GM12878 (cell line): ENCODE measurements at regions not wholly inside any gene's neighbourhood (a gene's known extent, or its start where the extent isn't known, plus 50 kb on each side); places are given as distances from the start of the nearest gene placed in this dataset.

Experiments
- ATAC-seq: fragments of 200-7000 bp; cut with Tn5 transposase; 3 replicates; pipeline ENCODE4 v1.9.1; 2020; ENCODE audit warnings: mild to moderate bottlenecking, moderate library complexity
- BruUV-seq: library from RNA; stranded (reverse); fragments of 400-500 nt; replicated peaks from 2 replicates; lab custom pipeline; 2021; lab: Mats Ljungman, UMichigan
- CTCF ChIA-PET: fragments of 300-600 bp; sonication (Branson Sonifier 250); formaldehyde crosslinking; extraction: SDS; loops from one replicate; lab custom pipeline; 2021; ENCODE audit warnings: inconsistent platforms; lab: Yijun Ruan, JAX
- POLR2A ChIA-PET: fragments of 350-600 bp; formaldehyde crosslinking; extraction: SDS; loops from one replicate; lab custom pipeline; 2021; ENCODE audit warnings: inconsistent platforms; lab: Charles Lee
- RAD21 ChIA-PET: fragments of 300-600 bp; sonication (Branson Sonifier 250); formaldehyde crosslinking; loops from one replicate; lab custom pipeline; 2023; ENCODE audit warnings: antibody characterized with exemption; ENCODE audit not compliant: unreplicated experiment; lab: Charles Lee
- SMC1A ChIA-PET: fragments of 300-600 bp; sonication (Branson Sonifier 250); formaldehyde crosslinking; loops from one replicate; lab custom pipeline; 2023; ENCODE audit not compliant: unreplicated experiment, uncharacterized antibody; lab: Charles Lee
- DNase-seq: peaks from one replicate; pipeline ENCODE4 v3.0.0-alpha.2; 2011; ENCODE audit warnings: low read depth, low spot score
- FAIRE-seq: peaks from 3 replicates; lab custom pipeline; 2011; peaks lifted over from hg19 to GRCh38; lab: Jason Lieb, UNC
- H2AFZ ChIP-seq: 2 replicates; pipeline ENCODE4 v1.6.0; 2011; ENCODE audit warnings: low read depth, low read length, control low read depth; ENCODE audit not compliant: control insufficient read depth
- H3K27ac ChIP-seq: 2 replicates; pipeline ENCODE4 v1.5.1; 2011; ENCODE audit warnings: control low read depth; ENCODE audit not compliant: control insufficient read depth, insufficient read depth
- H3K27me3 ChIP-seq, 2 experiments: replicated peaks in 1 of 2; 2 replicates each; pipeline versions ENCODE4 v1.6.0 to v1.6.1; 2011; ENCODE audit warnings: low read length in 1 of 2; ENCODE audit not compliant: control insufficient read depth in 2 of 2, insufficient read depth in 2 of 2
- H3K36me3 ChIP-seq, 2 experiments: 2 replicates each; pipeline ENCODE4 v1.5.1; 2011; ENCODE audit warnings: low read length in 1 of 2; ENCODE audit not compliant: control insufficient read depth in 2 of 2, insufficient read depth in 2 of 2
- H3K4me1 ChIP-seq: 2 replicates; pipeline ENCODE4 v1.6.1; 2011; ENCODE audit warnings: mild to moderate bottlenecking, low read length, moderate library complexity, mixed read lengths; ENCODE audit not compliant: control insufficient read depth, insufficient read depth
- H3K4me2 ChIP-seq: 2 replicates; pipeline ENCODE4 v1.6.0; 2011; ENCODE audit warnings: control low read depth; ENCODE audit not compliant: control insufficient read depth, insufficient read depth
- H3K4me3 ChIP-seq: fragments of 200-600 bp; sonication (generic); 2 replicates; pipeline ENCODE4 v1.5.1; 2016
- H3K79me2 ChIP-seq: 2 replicates; pipeline ENCODE4 v1.6.0; 2011; ENCODE audit warnings: low read length; ENCODE audit not compliant: control insufficient read depth, insufficient read depth
- H3K9ac ChIP-seq: 2 replicates; pipeline ENCODE4 v1.8.0; 2011; ENCODE audit warnings: low read length, control low read depth, mixed read lengths; ENCODE audit not compliant: control insufficient read depth, insufficient read depth
- H3K9me3 ChIP-seq: replicated peaks from 3 replicates; pipeline ENCODE4 v1.5.1; 2011; ENCODE audit warnings: mild to moderate bottlenecking, low read length; ENCODE audit not compliant: control insufficient read depth, insufficient read depth
- H4K20me1 ChIP-seq: 2 replicates; pipeline ENCODE4 v1.6.0; 2011; ENCODE audit not compliant: control insufficient read depth, insufficient read depth
- BHLHE40 ChIP-seq, 2 experiments: fragments of 450-650 bp in 1 of 2; IDR thresholded peaks; 2 replicates each; pipeline ENCODE4 v1.6.1; 2011 to 2017; ENCODE audit warnings: low read depth in 2 of 2, borderline replicate concordance in 1 of 2, improper control_type of control experiment in 1 of 2, low read length in 1 of 2, mild to moderate bottlenecking in 1 of 2
- CEBPB ChIP-seq, 2 experiments: fragments of 150-350 bp in 1 of 2; IDR thresholded peaks; 2 replicates each; pipeline ENCODE4 v1.6.1; 2012 to 2014; ENCODE audit warnings: low read depth in 2 of 2, low read length in 2 of 2, borderline replicate concordance in 1 of 2, inconsistent platforms in 1 of 2
- CHD2 ChIP-seq: IDR thresholded peaks from 2 replicates; pipeline ENCODE4 v1.6.1; 2011; ENCODE audit warnings: low read depth, low read length, improper control_type of control experiment, borderline replicate concordance
- ETV6 ChIP-seq, 2 experiments: fragments of 450-650 bp in 1 of 2; IDR thresholded peaks in 1 of 2; conservative IDR thresholded peaks in 1 of 2; 2 replicates each; pipeline ENCODE4 v1.6.1; 2014; ENCODE audit warnings: antibody characterized with exemption in 1 of 2, borderline replicate concordance in 1 of 2, low read depth in 1 of 2, mild to moderate bottlenecking in 1 of 2, moderate library complexity in 1 of 2
- IKZF1 ChIP-seq: fragments of 450-650 bp; conservative IDR thresholded peaks from 2 replicates; pipeline ENCODE4 v1.6.1; 2017; ENCODE audit warnings: antibody characterized with exemption, mild to moderate bottlenecking
- IRF4 ChIP-seq: IDR thresholded peaks from 2 replicates; pipeline ENCODE4 v1.6.1; 2011; ENCODE audit warnings: low read depth, low read length
- MTA2 ChIP-seq: fragments of 450-650 bp; IDR thresholded peaks from 2 replicates; pipeline ENCODE4 v1.6.1; 2016; ENCODE audit warnings: low read depth, mild to moderate bottlenecking, moderate library complexity
- NFYA ChIP-seq: IDR thresholded peaks from 2 replicates; pipeline ENCODE4 v1.6.1; 2011; ENCODE audit warnings: low read depth, mild to moderate bottlenecking, low read length, improper control_type of control experiment, borderline replicate concordance
- NR2C2 ChIP-seq: IDR thresholded peaks from 2 replicates; pipeline ENCODE4 v1.6.1; 2011; ENCODE audit warnings: borderline replicate concordance, low read depth; ENCODE audit not compliant: control insufficient read depth, insufficient read length
- PBX3 ChIP-seq: IDR thresholded peaks from 2 replicates; pipeline ENCODE4 v1.6.1; 2011; ENCODE audit warnings: mild to moderate bottlenecking, low read depth, low read length, moderate library complexity; ENCODE audit not compliant: insufficient replicate concordance
- RFX5 ChIP-seq: IDR thresholded peaks from 2 replicates; pipeline ENCODE4 v1.6.1; 2011; ENCODE audit warnings: low read depth, low read length, improper control_type of control experiment
- SUZ12 ChIP-seq: fragments of 200-600 bp; sonication (generic); IDR thresholded peaks from one replicate; pipeline ENCODE4 v1.6.1; 2018; ENCODE audit warnings: antibody characterized with exemption, mild to moderate bottlenecking; ENCODE audit not compliant: unreplicated experiment
- YBX1 ChIP-seq: fragments of 450-650 bp; IDR thresholded peaks from 2 replicates; pipeline ENCODE4 v1.6.1; 2016; ENCODE audit warnings: antibody characterized with exemption
- ZSCAN29 ChIP-seq: fragments of 450-650 bp; IDR thresholded peaks from 2 replicates; pipeline ENCODE4 v1.6.1; 2017; ENCODE audit warnings: mild to moderate bottlenecking, moderate library complexity
- WGBS: methylation state at CpG from one replicate; pipeline ENCODE4 v1.1.6; 2016; ENCODE audit warnings: low lambda C conversion rate; ENCODE audit not compliant: insufficient replicate concordance, insufficient coverage; ENCODE audit errors: missing lambda C conversion rate; 5-methylcytosine and 5-hydroxymethylcytosine counted together
- in situ Hi-C: fragments of 300-500 bp; cut with MboI; formaldehyde crosslinking; loops from 9 replicates; pipeline ENCODE4 v1.14.3; 2018; ENCODE audit warnings: mixed read lengths
- intact Hi-C: fragments of 100-400 bp; cut with micrococcal nuclease; formaldehyde crosslinking; loops from one replicate; pipeline ENCODE4 v1.14.2; 2022; ENCODE audit not compliant: unreplicated experiment
- TF ChIP-seq, protein P1 (sequence below): IDR thresholded peaks from 2 replicates; pipeline ENCODE4 v1.6.1; 2011; ENCODE audit warnings: borderline replicate concordance, low read depth, mild to moderate bottlenecking, moderate library complexity, mixed read lengths, low read length; ENCODE audit not compliant: insufficient read depth; ENCODE audit errors: extremely low read length
- TF ChIP-seq, protein P2 (sequence below): fragments of 450-650 bp; IDR thresholded peaks from 2 replicates; pipeline ENCODE4 v1.6.1; 2018; ENCODE audit warnings: mild to moderate bottlenecking, low read depth, moderate library complexity; ENCODE audit not compliant: partially characterized antibody

DNA sequence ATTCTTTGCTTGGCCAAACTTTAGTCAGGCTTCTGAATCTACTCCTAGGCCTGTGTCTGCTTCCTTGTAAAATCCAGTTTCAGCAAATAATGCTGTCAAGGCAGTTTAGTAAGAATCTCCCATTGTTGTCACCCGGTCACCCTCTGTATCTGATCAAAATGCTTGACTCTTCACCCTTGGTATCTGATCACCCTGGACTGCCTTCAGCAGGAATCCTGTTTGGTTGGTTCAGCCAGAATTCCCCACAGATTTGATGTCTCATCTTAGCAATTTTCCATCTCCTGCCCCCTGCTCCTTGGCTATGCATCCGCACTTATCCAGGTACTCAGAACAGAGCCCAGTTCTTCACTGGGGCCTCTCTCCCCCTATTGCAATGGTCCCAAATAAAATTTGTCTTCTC is 172.4 kb upstream of the UBL3 start:
- Histone ChIP-seq H3K27ac (no peak overlapping the region), H3K79me2 (no peaks in the 10 kb centered on the region), H3K4me1 (no peaks in the 10 kb centered on the region), H2AFZ (no peak overlapping the region), H3K9ac (no peak overlapping the region), H3K27me3 (0 out of 4 replicates have a peak, but pooled peaks cover 0 to 2% of the 10 kb centered on the region in 2 experiments), H3K4me3 (no peak overlapping the region), H3K4me2 (no peak overlapping the region), H3K9me3 (no peaks in the 10 kb centered on the region), H3K36me3 (no peaks in the 10 kb centered on the region), H4K20me1 (no peaks in the 10 kb centered on the region)
- DNase-seq: no peak
- intact Hi-C loops (no loop called here), in situ Hi-C loops (no loop called here)
- POLR2A ChIA-PET: no interaction called here
- no TSS peak for BruUV-seq
- CTCF ChIA-PET: no interaction called here
- SMC1A ChIA-PET: no interaction called here
- RAD21 ChIA-PET: no interaction called here
- ATAC-seq: no peak
- no peak for FAIRE-seq
- WGBS: 46% methylated on average over 2 of the region's 2 CpGs
- no peak for TF ChIP-seq IRF4
- TF ChIP-seq CEBPB (IDR thresholded peaks at IDR 0.05; ENCODE audit: borderline replicate concordance in 1 of 2, low read depth in 2 of 2, low read length in 2 of 2): no peak
- TF ChIP-seq ZSCAN29: no peak
- no peak for TF ChIP-seq ETV6 (conservative IDR thresholded peaks at IDR 0.05 in 1 of 2, IDR thresholded peaks at IDR 0.05 in 1 of 2; ENCODE audit: borderline replicate concordance in 1 of 2, low read depth in 1 of 2)
- no peak for TF ChIP-seq RFX5
- no peak for TF ChIP-seq SUZ12
- no peak for TF ChIP-seq NR2C2
- TF ChIP-seq PBX3: no peak
- TF ChIP-seq NFYA: no peak
- TF ChIP-seq YBX1: no peak
- no peak for TF ChIP-seq IKZF1
- TF ChIP-seq, protein P1, sequence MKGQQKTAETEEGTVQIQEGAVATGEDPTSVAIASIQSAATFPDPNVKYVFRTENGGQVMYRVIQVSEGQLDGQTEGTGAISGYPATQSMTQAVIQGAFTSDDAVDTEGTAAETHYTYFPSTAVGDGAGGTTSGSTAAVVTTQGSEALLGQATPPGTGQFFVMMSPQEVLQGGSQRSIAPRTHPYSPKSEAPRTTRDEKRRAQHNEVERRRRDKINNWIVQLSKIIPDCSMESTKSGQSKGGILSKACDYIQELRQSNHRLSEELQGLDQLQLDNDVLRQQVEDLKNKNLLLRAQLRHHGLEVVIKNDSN: no peak
- TF ChIP-seq BHLHE40 (IDR thresholded peaks at IDR 0.05; ENCODE audit: borderline replicate concordance in 1 of 2, low read depth in 2 of 2, low read length in 1 of 2): no peak
- TF ChIP-seq, protein P2, sequence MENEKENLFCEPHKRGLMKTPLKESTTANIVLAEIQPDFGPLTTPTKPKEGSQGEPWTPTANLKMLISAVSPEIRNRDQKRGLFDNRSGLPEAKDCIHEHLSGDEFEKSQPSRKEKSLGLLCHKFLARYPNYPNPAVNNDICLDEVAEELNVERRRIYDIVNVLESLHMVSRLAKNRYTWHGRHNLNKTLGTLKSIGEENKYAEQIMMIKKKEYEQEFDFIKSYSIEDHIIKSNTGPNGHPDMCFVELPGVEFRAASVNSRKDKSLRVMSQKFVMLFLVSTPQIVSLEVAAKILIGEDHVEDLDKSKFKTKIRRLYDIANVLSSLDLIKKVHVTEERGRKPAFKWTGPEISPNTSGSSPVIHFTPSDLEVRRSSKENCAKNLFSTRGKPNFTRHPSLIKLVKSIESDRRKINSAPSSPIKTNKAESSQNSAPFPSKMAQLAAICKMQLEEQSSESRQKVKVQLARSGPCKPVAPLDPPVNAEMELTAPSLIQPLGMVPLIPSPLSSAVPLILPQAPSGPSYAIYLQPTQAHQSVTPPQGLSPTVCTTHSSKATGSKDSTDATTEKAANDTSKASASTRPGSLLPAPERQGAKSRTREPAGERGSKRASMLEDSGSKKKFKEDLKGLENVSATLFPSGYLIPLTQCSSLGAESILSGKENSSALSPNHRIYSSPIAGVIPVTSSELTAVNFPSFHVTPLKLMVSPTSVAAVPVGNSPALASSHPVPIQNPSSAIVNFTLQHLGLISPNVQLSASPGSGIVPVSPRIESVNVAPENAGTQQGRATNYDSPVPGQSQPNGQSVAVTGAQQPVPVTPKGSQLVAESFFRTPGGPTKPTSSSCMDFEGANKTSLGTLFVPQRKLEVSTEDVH: no peak
- no peak for TF ChIP-seq CHD2
- no peak for TF ChIP-seq MTA2
